ENCODE measurements at regions not wholly inside any gene's neighbourhood (a gene's known extent, or its start where the extent isn't known, plus 50 kb on each side); places are given as distances from the start of the nearest gene placed in this dataset.
A peak's percentile ranks its signal among the peaks of the same experiment; 100 is the strongest.

- WGBS, 2 donors: 84 to 85% methylated on average over 2 of the region's 2 CpGs
- no peak overlapping the region for H3K4me3 ChIP-seq
- H3K27me3 ChIP-seq (ENCODE audit: control insufficient read depth in 3 of 3, insufficient read depth in 3 of 3, low read length in 2 of 3): no peaks in the 10 kb centered on the region
- no peak overlapping the region for H3K9ac ChIP-seq (ENCODE audit: insufficient read depth in 1 of 2, low read length in 2 of 2)
- no peak for TF ChIP-seq CTCF (IDR thresholded peaks at IDR 0.05; ENCODE audit: control extremely low read depth, extremely low read depth)
- H3K9me3 ChIP-seq (ENCODE audit: control insufficient read depth in 4 of 4, insufficient read depth in 3 of 4, low read length in 3 of 4): peaks cover 0 to 8% (median 2%) of the 10 kb centered on the region in 4 donors
- ATAC-seq (ENCODE audit: insufficient read depth, low FRiP score) (no peak), DNase-seq (no peak)
- peaks cover 0 to 46% (median 13%) of the 10 kb centered on the region in 5 donors for H3K4me1 ChIP-seq (ENCODE audit: control insufficient read depth in 5 of 5, insufficient read depth in 5 of 5, low read length in 5 of 5)
- H3K36me3 ChIP-seq (ENCODE audit: control insufficient read depth in 4 of 4, insufficient read depth in 4 of 4, low read length in 4 of 4): no peaks in the 10 kb centered on the region
- H3K27ac ChIP-seq (ENCODE audit: low read depth in 1 of 2, low read length in 1 of 2): no peak overlapping the region
Measured at GRCh38 chr2:226183033-226183432, 616.6 kb downstream of the IRS1 start.

- DNase-seq (no peak), ATAC-seq (ENCODE audit: insufficient read depth, low FRiP score) (no peak)
- peaks cover 0 to 35% (median 5%) of the 10 kb centered on the region in 5 donors for H3K4me1 ChIP-seq (ENCODE audit: control insufficient read depth in 5 of 5, insufficient read depth in 5 of 5, low read length in 5 of 5)
- no peak overlapping the region for H3K9ac ChIP-seq (ENCODE audit: insufficient read depth in 1 of 2, low read length in 2 of 2)
- no peak overlapping the region for H3K4me3 ChIP-seq
- no peaks in the 10 kb centered on the region for H3K27me3 ChIP-seq (ENCODE audit: control insufficient read depth in 3 of 3, insufficient read depth in 3 of 3, low read length in 2 of 3)
- no peak for TF ChIP-seq CTCF (IDR thresholded peaks at IDR 0.05; ENCODE audit: control extremely low read depth, extremely low read depth)
- peaks cover 0 to 11% (median 2%) of the 10 kb centered on the region in 4 donors for H3K9me3 ChIP-seq (ENCODE audit: control insufficient read depth in 4 of 4, insufficient read depth in 3 of 4, low read length in 3 of 4)
- H3K36me3 ChIP-seq (ENCODE audit: control insufficient read depth in 4 of 4, insufficient read depth in 4 of 4, low read length in 4 of 4): no peaks in the 10 kb centered on the region
- no peak overlapping the region for H3K27ac ChIP-seq (ENCODE audit: low read depth in 1 of 2, low read length in 1 of 2)
Measured at GRCh38 chr2:226181909-226182308, 617.7 kb downstream of the IRS1 start.

GRCh38 chr2:226180281-226180884 lies 619.2 kb downstream of the IRS1 start:
- no peak for ATAC-seq (ENCODE audit: insufficient read depth, low FRiP score)

More at GRCh38 chr2:226180281-226180884, 619.2 kb downstream of the IRS1 start:
- peaks cover 0 to 11% (median 2%) of the 10 kb centered on the region in 4 donors for H3K9me3 ChIP-seq (ENCODE audit: control insufficient read depth in 4 of 4, insufficient read depth in 3 of 4, low read length in 3 of 4)
- no peaks in the 10 kb centered on the region for H3K27me3 ChIP-seq (ENCODE audit: control insufficient read depth in 3 of 3, insufficient read depth in 3 of 3, low read length in 2 of 3)
- 55 to 65% methylated on average over 11 of the region's 11 CpGs for WGBS, 2 donors
- no peaks in the 10 kb centered on the region for H3K36me3 ChIP-seq (ENCODE audit: control insufficient read depth in 4 of 4, insufficient read depth in 4 of 4, low read length in 4 of 4)
- H3K4me3 ChIP-seq: no peak overlapping the region
- H3K27ac ChIP-seq (ENCODE audit: low read depth in 1 of 2, low read length in 1 of 2): no peak overlapping the region
- H3K9ac ChIP-seq (ENCODE audit: insufficient read depth in 1 of 2, low read length in 2 of 2): no peak overlapping the region
- peaks cover 0 to 20% (median 5%) of the 10 kb centered on the region in 5 donors for H3K4me1 ChIP-seq (ENCODE audit: control insufficient read depth in 5 of 5, insufficient read depth in 5 of 5, low read length in 5 of 5)
- DNase-seq: peak in 1 of 3 donors; percentile 50
- no peak for TF ChIP-seq CTCF (IDR thresholded peaks at IDR 0.05; ENCODE audit: control extremely low read depth, extremely low read depth)

Measured in lung (tissue), 11 donors.